PFSK-1 (cell line): ENCODE measurements at regions not wholly inside any gene's neighbourhood (a gene's known extent, or its start where the extent isn't known, plus 50 kb on each side); places are given as distances from the start of the nearest gene placed in this dataset.

Experiments used
- FOXP2 ChIP-seq: optimal IDR thresholded peaks from 2 replicates; pipeline ENCODE3; 2011; ENCODE audit warnings: borderline replicate concordance, control low read depth, inconsistent platforms; ENCODE audit not compliant: insufficient read depth; ENCODE audit errors: extremely low read length, extremely low read depth
- POLR2AphosphoS5 ChIP-seq: IDR thresholded peaks from 2 replicates; pipeline ENCODE4 v1.6.1; 2012; ENCODE audit warnings: low read depth, mild to moderate bottlenecking, control low read depth, low read length, moderate library complexity
- REST ChIP-seq, 2 experiments: IDR thresholded peaks; 2 replicates each; pipeline versions ENCODE4 v1.6.1 to v1.8.0; 2011 to 2012; ENCODE audit warnings: low read depth in 2 of 2, low read length in 2 of 2, control low read depth in 1 of 2, inconsistent platforms in 1 of 2, mild to moderate bottlenecking in 1 of 2, moderate library complexity in 1 of 2; ENCODE audit not compliant: insufficient read depth in 1 of 2
- SIN3A ChIP-seq: IDR thresholded peaks from 2 replicates; pipeline ENCODE4 v1.6.1; 2012; ENCODE audit warnings: mild to moderate bottlenecking, low read length, moderate library complexity, borderline replicate concordance; ENCODE audit not compliant: insufficient read depth
- TAF1 ChIP-seq: IDR thresholded peaks from 2 replicates; pipeline ENCODE4 v1.6.1; 2012; ENCODE audit warnings: low read length, control low read depth, borderline replicate concordance; ENCODE audit not compliant: insufficient read depth

GRCh38 chr2:163248376-163249253 lies 410.0 kb upstream of the KCNH7 start:
- TF ChIP-seq FOXP2, result no peak
- no peak for TF ChIP-seq POLR2AphosphoS5
- TF ChIP-seq REST (IDR thresholded peaks at IDR 0.05; ENCODE audit: insufficient read depth in 1 of 2, low read depth in 2 of 2, low read length in 2 of 2), result no peak
- TF ChIP-seq TAF1, result no peak
- no peak for TF ChIP-seq SIN3A

GRCh38 chr2:163247847-163248220 lies 409.3 kb upstream of the KCNH7 start:
- TF ChIP-seq SIN3A, result no peak
- no peak for TF ChIP-seq REST (IDR thresholded peaks at IDR 0.05; ENCODE audit: insufficient read depth in 1 of 2, low read depth in 2 of 2, low read length in 2 of 2)
- no peak for TF ChIP-seq POLR2AphosphoS5
- TF ChIP-seq TAF1, result no peak
- no peak for TF ChIP-seq FOXP2

- TF ChIP-seq REST (IDR thresholded peaks at IDR 0.05; ENCODE audit: insufficient read depth in 1 of 2, low read depth in 2 of 2, low read length in 2 of 2), result no peak
- no peak for TF ChIP-seq POLR2AphosphoS5
- no peak for TF ChIP-seq SIN3A
- no peak for TF ChIP-seq TAF1
- no peak for TF ChIP-seq FOXP2
These were observed 408.7 kb upstream of the KCNH7 start for GRCh38 chr2:163247156-163247846.

GRCh38 chr2:163246135-163246534 lies 407.6 kb upstream of the KCNH7 start:
- TF ChIP-seq FOXP2, result no peak
- TF ChIP-seq REST (IDR thresholded peaks at IDR 0.05; ENCODE audit: insufficient read depth in 1 of 2, low read depth in 2 of 2, low read length in 2 of 2), result no peak
- no peak for TF ChIP-seq TAF1
- TF ChIP-seq SIN3A, result no peak
- no peak for TF ChIP-seq POLR2AphosphoS5
